Islet of Langerhans (tissue), 1 donor: ENCODE measurements at regions not wholly inside any gene's neighbourhood (a gene's known extent, or its start where the extent isn't known, plus 50 kb on each side); places are given as distances from the start of the nearest gene placed in this dataset.
"Not testable (repeated sequence)": the region's sequence is repeated elsewhere in the genome, so short reads cannot be mapped to it uniquely, and the experiment has no call there.

ENCODE experiments used
- FAIRE-seq: peaks from one replicate; lab custom pipeline; 2011; peaks lifted over from hg19 to GRCh38; lab: Jason Lieb, UNC

DNA sequence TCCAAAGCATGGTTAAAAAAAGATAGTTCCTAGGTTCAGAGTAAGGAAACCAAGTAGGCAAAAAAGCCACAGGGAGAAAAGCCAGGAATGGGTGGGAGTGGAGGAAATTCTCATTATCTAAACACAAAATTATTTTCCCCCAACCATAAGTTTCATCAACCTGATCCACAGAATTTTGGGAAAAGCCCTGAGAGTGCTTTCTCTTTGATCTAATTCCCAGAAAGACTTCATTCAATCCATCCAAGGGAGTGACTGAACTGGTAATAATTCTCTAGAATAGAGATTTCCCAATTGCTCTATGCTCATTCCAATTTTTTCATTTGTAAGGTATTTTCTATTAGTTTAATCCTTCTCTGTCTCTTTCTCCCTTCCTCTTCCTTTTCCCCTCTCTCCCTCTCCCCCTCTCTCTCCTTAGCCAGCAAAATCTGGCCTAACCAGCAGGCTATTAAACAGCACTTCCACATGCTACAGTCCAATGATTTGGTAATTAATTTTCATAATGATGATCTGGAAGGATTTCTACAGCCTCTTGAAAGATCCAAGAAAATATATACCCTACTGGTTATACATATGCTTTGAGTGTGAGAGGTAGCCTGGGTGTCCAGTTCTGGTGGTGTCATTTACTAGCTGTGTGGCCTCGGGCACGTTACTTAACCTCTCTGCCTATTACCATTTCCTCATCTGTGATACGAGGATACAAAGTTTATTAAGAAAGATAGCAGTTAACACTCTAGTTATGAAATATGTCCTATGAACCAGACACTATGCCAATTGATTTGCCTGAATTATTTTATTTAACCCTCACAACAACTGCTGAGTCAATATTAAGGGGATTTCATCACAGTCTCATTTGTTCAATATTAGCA lies 251.5 kb upstream of the RASGEF1B start:
- FAIRE-seq: peak; percentile 88

- no peak for FAIRE-seq
Observed at GRCh38 chr4:81722290-81722851, 250.7 kb upstream of the RASGEF1B start.

DNA sequence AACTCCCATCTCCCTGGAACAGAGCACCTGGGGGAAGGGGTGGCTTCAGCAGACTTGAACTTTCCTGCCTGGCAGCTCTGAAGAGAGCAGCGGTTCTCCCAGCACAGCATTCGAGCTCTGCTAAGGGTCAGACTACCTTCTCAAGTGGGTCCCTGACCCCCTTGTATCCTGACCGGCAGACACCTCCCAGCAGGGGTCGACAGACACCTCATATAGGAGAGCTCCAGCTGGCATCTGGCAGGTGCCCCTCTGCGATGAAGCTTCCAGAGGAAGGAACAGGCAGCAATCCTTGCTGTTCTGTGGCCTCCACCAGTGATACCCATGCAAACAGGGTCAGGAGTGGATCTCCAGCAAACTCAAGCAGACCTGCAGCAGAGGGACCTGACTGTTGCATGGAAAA lies 244.1 kb upstream of the RASGEF1B start:
- no peak for FAIRE-seq

- not testable (repeated sequence) for FAIRE-seq
Observed at GRCh38 chr4:81715357-81715756, 243.7 kb upstream of the RASGEF1B start.

DNA sequence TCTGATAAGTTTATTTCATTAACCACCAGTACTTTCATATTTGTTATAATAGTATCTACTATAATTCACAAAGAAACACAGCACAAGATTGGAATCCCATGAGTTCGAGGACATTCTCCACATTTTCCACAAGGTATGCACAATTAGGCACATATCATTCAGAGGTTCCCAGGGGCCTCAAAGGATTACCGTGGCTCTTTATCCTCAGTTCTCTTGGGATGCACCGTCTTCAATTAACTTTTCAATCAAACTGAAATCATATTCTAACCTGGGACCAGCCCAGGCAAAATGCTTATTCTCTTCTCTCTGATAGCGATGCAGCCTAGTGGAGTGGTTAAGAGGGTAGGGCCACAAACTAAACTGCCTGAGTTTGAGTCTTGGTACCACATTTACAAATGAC lies 242.6 kb upstream of the RASGEF1B start:
- FAIRE-seq: no peak

GRCh38 chr4:81712714-81713113 lies 241.0 kb upstream of the RASGEF1B start:
- FAIRE-seq: no peak

DNA sequence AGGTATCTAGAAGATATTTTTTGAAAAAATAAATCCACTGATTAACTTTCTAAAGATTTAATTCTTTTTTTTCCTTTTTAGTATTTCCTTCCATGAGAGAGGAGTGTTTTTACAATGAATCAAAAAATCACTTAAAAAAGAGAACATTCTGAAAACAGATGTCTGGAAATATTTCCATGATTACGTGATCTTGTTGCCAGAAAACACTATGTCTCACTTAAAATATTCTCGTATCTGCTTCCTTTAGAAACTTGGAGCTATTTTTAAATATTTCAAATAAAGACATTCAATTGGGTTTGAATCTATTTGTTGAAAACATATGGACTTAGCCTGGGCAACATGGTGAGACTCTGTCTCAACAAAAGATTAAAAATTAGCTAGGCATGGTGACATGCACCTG lies 232.8 kb upstream of the RASGEF1B start:
- FAIRE-seq: no peak

GRCh38 chr4:81700189-81700588 lies 228.5 kb upstream of the RASGEF1B start:
- FAIRE-seq: no peak

GRCh38 chr4:81698538-81699296 lies 227.0 kb upstream of the RASGEF1B start:
- FAIRE-seq: no peak

GRCh38 chr4:81694176-81694913 lies 222.6 kb upstream of the RASGEF1B start:
- FAIRE-seq: no peak

- no peak for FAIRE-seq
Observed at GRCh38 chr4:81690871-81691270, 219.2 kb upstream of the RASGEF1B start.

DNA sequence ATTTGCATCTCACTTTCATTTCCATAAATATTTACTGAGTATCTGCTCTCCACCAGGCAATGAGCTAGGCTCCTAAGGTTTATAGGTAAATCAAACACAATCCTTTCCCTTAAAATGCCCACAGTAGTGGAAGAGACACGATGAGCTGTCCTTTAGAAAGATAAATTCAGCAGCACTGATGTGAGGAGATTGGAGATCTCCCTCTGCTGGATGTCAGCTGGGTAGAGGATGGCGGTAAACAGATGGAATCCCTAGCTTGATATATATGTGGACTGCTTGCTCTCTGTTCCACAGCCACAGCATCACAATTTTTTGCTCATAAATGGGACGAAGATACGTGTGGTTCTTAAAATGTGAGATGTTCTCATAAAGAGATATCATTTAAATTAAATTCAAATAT lies 216.4 kb upstream of the RASGEF1B start:
- FAIRE-seq: no peak

DNA sequence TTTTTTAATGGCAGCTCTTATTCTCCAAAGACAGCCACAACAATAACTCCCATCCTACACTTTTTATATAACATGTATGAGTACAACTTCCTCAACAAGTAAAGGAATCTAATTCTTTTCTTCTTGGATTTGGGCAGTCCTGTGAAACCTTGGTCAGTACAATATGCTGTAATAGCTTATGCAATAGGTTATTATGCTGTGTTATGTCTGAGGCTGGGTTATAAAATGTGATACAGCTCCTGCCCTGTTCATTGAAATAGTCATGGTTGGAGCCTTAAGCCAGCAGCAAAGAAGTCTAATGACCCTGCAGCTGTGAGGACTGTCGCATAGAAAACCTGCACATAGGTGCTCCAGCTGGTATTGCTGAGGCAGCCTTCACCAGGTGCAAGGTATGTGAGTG lies 215.8 kb upstream of the RASGEF1B start:
- FAIRE-seq: no peak

- no peak for FAIRE-seq
Observed at GRCh38 chr4:81685104-81685503, 213.4 kb upstream of the RASGEF1B start.

- FAIRE-seq: no peak
Observed at GRCh38 chr4:81684352-81684751, 212.6 kb upstream of the RASGEF1B start.

DNA sequence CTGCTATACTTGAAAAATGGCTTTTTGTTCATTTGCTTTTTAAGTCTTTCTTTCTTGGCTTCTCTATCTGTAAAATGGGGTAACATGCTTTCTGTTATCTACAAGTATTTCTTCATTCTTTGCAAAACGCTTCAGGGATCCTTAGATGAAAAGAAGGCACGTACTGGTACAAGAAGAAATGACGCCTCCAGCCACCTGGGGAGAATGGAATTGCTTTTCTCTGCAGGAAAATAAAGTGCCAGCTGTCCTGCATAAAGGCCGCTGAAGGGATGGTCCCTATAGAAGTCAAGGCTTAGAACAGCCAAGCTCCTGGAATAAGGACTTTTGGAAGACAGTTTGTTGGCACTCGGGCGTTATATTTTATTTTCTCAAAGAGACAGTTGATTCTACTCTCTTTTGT lies 210.8 kb upstream of the RASGEF1B start:
- no peak for FAIRE-seq

DNA sequence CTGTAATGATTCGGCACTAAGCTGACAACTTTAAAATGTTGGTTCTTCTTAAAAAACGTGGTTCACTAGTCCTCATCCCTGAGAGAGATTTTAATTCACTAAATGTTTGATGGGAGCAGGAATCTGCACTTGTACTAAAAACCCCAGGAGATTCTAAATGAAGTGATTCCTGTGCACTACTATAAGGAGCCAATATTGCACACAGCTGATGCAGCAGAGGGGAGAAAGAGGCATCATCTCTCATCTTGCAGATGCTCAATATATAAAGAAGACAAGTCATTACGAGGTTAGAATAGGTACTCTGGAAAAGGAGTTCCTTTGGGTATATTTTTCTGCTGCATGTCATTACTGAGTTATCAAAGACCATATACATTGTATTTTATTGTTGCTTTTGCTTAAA lies 207.6 kb upstream of the RASGEF1B start:
- FAIRE-seq: no peak

- no peak for FAIRE-seq
Observed at GRCh38 chr4:81678801-81679200, 207.1 kb upstream of the RASGEF1B start.

- FAIRE-seq: no peak
Observed at GRCh38 chr4:81676537-81676936, 204.8 kb upstream of the RASGEF1B start.

DNA sequence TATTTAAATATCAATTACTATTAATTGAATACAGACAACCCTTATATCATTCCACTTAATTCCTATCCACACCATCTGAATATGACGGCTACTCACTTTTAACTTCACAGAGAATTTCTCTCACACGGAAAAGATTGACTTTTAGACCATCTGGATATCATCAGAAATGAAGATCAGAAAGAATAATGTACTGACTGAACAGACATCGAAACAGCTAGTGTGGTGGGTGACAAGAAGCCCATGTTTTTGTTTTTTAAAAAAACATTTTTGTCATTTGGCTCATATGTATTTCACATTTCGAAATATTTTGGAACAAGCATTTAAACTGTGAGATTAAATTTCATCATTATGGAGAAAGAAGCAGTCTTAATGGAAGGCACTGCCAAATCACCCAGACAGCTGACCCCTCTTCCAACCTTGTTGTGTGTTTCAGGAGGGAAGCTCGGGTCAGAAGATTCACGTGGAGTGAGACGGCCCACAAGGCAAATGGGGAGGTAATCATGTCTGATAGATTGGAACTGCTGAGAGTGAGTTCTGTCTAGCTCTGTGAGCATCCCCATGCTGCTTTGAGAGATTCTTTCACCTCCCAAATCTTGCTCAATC lies 204.2 kb upstream of the RASGEF1B start:
- FAIRE-seq: no peak

DNA sequence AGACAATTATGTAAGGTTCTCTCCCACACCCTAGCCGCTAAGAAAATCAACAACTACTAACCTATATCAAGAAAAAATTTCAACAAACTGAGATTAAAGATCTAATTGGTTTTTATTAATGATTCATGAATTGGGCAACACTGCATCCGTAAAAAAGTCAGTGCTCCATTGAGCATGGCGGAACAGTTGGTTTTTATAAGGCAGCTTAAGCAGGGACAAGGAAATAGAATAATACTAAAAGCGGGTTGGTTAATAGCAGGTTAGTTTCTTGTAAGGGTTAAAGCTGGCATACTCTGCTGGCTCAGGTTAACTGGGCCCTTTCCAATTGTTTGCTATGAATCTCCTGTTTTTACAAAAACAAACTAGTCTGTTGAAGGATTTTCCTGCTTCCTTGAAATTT lies 202.3 kb upstream of the RASGEF1B start:
- FAIRE-seq: no peak

DNA sequence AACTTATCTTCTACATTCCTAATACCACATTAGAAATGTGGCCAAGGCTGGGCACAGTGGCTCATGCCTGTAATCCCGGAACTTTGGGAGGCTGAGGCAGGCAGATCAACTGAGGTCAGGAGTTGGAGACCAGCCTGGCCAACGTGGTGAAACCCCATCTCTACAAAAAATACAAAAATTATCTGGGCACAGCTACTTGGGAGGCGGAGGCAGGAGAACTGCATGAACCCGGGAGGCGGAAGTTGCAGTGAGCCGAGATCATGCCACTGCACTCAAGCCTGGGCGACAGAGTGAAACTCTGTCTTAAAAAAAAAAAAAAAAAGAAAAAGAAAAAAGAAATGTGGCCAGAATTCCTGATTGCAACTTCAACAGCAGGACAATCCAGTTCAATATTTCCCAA lies 196.6 kb upstream of the RASGEF1B start:
- FAIRE-seq: not testable (repeated sequence)
